ENCODE measurements at regions not wholly inside any gene's neighbourhood (a gene's known extent, or its start where the extent isn't known, plus 50 kb on each side); places are given as distances from the start of the nearest gene placed in this dataset.

GRCh38 chr20:62545901-62546525, 70.2 kb upstream of the GATA5 start:
- TF ChIP-seq, protein P1, sequence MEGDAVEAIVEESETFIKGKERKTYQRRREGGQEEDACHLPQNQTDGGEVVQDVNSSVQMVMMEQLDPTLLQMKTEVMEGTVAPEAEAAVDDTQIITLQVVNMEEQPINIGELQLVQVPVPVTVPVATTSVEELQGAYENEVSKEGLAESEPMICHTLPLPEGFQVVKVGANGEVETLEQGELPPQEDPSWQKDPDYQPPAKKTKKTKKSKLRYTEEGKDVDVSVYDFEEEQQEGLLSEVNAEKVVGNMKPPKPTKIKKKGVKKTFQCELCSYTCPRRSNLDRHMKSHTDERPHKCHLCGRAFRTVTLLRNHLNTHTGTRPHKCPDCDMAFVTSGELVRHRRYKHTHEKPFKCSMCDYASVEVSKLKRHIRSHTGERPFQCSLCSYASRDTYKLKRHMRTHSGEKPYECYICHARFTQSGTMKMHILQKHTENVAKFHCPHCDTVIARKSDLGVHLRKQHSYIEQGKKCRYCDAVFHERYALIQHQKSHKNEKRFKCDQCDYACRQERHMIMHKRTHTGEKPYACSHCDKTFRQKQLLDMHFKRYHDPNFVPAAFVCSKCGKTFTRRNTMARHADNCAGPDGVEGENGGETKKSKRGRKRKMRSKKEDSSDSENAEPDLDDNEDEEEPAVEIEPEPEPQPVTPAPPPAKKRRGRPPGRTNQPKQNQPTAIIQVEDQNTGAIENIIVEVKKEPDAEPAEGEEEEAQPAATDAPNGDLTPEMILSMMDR (IDR thresholded peaks at IDR 0.05), result no peak
- no peak for TF ChIP-seq POLR2AphosphoS5 (IDR thresholded peaks at IDR 0.05)
